ENCODE measurements at regions not wholly inside any gene's neighbourhood (a gene's known extent, or its start where the extent isn't known, plus 50 kb on each side); places are given as distances from the start of the nearest gene placed in this dataset.

DNA sequence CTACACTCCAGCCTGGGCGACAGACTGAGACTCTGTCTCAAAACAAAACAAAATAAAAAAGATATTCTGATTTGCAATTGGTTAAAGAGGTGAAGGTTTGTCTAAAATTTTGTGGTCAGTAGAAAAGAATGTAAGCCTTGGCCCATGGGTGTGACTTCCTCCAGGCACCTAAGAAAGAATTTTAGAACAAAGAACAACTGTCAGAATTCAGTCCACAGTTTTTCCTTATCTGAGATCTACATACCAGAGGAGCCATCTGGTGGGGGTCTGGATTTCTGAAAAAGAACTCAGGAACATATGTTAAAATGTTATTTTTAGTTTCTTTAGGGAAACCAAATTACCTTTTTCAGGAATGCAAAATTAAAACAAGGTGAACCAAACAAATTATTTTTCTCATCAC is 434.1 kb downstream of the ANKRD50 start:
- no peaks in the 10 kb centered on the region for H3K36me3 ChIP-seq
- peak; percentile 45 to 76 for DNase-seq (ENCODE audit: low read depth in 1 of 2, low spot score in 2 of 2)

GRCh38 chr4:124279741-124280140 is 432.8 kb downstream of the ANKRD50 start:
- no peak overlapping the region for H3K4me3 ChIP-seq
- peaks cover 40% of the 10 kb centered on the region for H3K4me1 ChIP-seq (replicated peaks)
- no peak for DNase-seq (ENCODE audit: low read depth in 1 of 2, low spot score in 2 of 2)
- H3K36me3 ChIP-seq: no peaks in the 10 kb centered on the region
- H3K27me3 ChIP-seq (replicated peaks): no peaks in the 10 kb centered on the region
- peak overlapping the region; percentile 70 for H3K27ac ChIP-seq
- H3K9me3 ChIP-seq (replicated peaks): peaks cover 2% of the 10 kb centered on the region; the same call in 1 of the 2 replicates

More for the DNA sequence above, 434.1 kb downstream of the ANKRD50 start:
- Histone ChIP-seq H3K4me1 (replicated peaks) (peaks cover 40% of the 10 kb centered on the region), H3K4me3 (no peak overlapping the region), H3K9me3 (replicated peaks) (peaks cover 2% of the 10 kb centered on the region; the same call in 1 of the 2 replicates), H3K27ac (peak overlapping the region; percentile 83), H3K27me3 (replicated peaks) (no peaks in the 10 kb centered on the region)

DNA sequence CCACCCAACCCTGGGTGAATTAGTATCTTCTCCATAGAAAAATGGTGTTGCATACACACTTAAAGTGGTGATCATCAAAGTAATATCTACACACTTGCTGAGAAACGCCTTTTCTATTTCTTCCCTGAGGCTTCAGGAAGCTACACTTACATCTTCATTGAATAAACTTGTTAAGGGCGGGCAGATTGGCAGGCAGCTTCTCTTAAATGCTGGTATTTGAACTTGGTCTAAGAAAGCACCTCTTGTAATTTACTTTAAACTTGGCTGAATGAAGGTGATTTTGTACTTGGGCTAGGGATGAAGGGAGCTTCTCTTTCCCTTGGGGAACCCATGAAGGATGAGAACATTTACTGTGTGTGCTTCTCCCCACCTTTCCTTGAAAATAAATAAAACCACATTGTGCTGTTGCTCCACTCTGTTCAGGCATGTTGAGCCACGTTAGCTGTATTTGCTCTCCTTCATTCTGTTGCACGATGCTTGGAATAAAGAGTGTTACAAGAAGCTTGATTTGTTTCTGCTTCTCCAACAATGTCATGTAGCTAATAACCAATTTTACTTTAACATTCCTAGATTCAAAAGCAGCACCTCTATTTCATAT is 430.1 kb downstream of the ANKRD50 start:
- no peaks in the 10 kb centered on the region for H3K36me3 ChIP-seq
- DNase-seq (ENCODE audit: low read depth in 1 of 2, low spot score in 2 of 2): no peak
- no peak overlapping the region for H3K27ac ChIP-seq
- H3K9me3 ChIP-seq (replicated peaks): peaks cover 2% of the 10 kb centered on the region; the same call in 1 of the 2 replicates
- H3K4me3 ChIP-seq: no peak overlapping the region
- peaks cover 24% of the 10 kb centered on the region for H3K4me1 ChIP-seq (replicated peaks)
- H3K27me3 ChIP-seq (replicated peaks): no peaks in the 10 kb centered on the region

DNA sequence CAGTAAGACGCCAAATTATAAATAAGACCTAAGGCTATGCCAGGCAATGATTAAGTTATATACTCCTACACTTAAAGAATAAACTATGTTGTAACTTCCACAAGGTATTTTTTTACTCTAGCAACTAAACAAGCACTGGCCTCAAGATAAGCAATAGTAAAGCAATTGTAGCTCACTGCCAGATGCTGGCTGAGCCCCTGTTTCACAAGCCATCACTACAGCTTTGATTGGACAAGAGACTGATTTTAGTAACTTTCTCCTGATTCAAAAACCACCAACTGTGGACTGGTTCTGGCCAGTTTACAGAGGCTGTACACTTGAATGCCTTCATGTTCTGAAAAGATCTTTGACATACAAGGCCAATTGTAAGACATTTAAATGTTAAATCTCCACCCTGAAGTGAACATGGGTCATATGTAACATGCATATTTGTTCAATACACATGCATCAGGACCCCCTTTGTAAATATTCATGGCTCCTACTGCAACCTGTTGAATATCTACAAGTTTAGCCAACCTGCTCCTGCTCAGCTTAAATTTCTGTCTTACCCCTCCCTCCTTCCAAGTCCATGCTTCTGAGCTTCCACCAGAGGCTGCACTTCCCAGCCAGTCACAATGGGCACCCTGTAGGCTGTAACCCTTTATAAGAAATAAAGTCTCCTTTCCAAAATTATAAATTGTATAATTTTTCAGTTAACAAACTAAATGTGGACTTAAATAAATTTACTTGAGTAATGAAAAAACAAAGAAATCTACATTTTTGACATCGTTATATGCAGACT is 423.6 kb downstream of the ANKRD50 start:
- H3K9me3 ChIP-seq (replicated peaks): no peaks in the 10 kb centered on the region
- H3K27me3 ChIP-seq (replicated peaks): no peaks in the 10 kb centered on the region
- no peak overlapping the region for H3K4me3 ChIP-seq
- H3K4me1 ChIP-seq (replicated peaks): no peaks in the 10 kb centered on the region
- H3K36me3 ChIP-seq: no peaks in the 10 kb centered on the region
- H3K27ac ChIP-seq: no peak overlapping the region
- DNase-seq (ENCODE audit: low read depth in 1 of 2, low spot score in 2 of 2): no peak

GRCh38 chr4:124290678-124291077 is 421.9 kb downstream of the ANKRD50 start:
- Histone ChIP-seq H3K36me3 (no peaks in the 10 kb centered on the region), H3K4me1 (replicated peaks) (no peaks in the 10 kb centered on the region), H3K9me3 (replicated peaks) (no peaks in the 10 kb centered on the region), H3K4me3 (no peak overlapping the region), H3K27me3 (replicated peaks) (no peaks in the 10 kb centered on the region), H3K27ac (no peak overlapping the region)
- DNase-seq (ENCODE audit: low read depth in 1 of 2, low spot score in 2 of 2): no peak

DNA sequence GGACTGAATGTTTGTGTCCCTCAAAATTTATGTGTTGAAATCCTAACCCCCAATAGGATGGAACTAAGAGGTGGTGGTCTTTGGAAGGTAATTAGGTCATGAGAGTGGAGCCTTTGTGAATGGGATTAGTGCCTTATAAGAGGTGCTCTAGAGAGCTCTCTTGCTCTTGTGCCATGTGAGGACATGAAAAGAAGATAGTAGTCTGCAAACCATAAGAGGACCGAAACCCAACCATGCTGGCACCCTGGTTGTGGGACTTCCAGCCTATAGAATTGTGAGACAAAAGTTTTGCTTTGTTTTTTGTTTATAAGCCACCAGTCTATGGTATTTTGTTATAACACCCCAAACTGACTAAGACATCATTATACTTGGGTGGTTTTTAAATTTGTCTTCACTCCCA is 417.1 kb downstream of the ANKRD50 start:
- H3K4me1 ChIP-seq (replicated peaks): no peaks in the 10 kb centered on the region
- no peak overlapping the region for H3K27ac ChIP-seq

DNA sequence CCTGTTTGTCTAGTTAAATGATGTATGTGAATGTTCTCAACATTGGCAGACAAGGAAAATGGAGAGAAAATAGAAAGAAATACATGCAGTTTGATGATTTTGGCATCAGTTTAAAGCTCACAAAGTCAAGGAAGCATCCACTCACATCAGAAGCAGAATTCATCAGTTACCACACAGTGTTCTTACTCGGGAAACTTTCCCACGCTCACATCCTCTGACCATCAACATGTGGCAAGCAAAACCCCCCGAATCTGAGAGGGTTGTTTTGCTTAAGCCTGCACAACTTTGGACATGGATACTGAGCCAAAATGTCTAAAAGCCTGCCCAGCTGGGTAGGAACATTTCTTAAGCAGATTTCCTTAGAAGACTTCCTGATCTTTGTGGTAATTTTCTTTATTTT is 407.6 kb downstream of the ANKRD50 start:
- no peaks in the 10 kb centered on the region for H3K36me3 ChIP-seq
- no peak overlapping the region for H3K4me3 ChIP-seq
- DNase-seq (ENCODE audit: low read depth in 1 of 2, low spot score in 2 of 2): no peak

More for the DNA sequence above, 417.1 kb downstream of the ANKRD50 start:
- no peaks in the 10 kb centered on the region for H3K27me3 ChIP-seq (replicated peaks)
- H3K36me3 ChIP-seq: no peaks in the 10 kb centered on the region
- no peaks in the 10 kb centered on the region for H3K9me3 ChIP-seq (replicated peaks)
- no peak overlapping the region for H3K4me3 ChIP-seq
- DNase-seq (ENCODE audit: low read depth in 1 of 2, low spot score in 2 of 2): no peak

GRCh38 chr4:124306352-124306751 is 406.2 kb downstream of the ANKRD50 start:
- H3K27ac ChIP-seq: no peak overlapping the region

More for the DNA sequence above, 407.6 kb downstream of the ANKRD50 start:
- no peaks in the 10 kb centered on the region for H3K9me3 ChIP-seq (replicated peaks)
- no peaks in the 10 kb centered on the region for H3K27me3 ChIP-seq (replicated peaks)
- no peaks in the 10 kb centered on the region for H3K4me1 ChIP-seq (replicated peaks)
- no peak overlapping the region for H3K27ac ChIP-seq

GRCh38 chr4:124307143-124307542 is 405.4 kb downstream of the ANKRD50 start:
- Histone ChIP-seq H3K9me3 (replicated peaks) (no peaks in the 10 kb centered on the region), H3K36me3 (no peaks in the 10 kb centered on the region), H3K27ac (no peak overlapping the region), H3K4me1 (replicated peaks) (no peaks in the 10 kb centered on the region), H3K4me3 (no peak overlapping the region), H3K27me3 (replicated peaks) (no peaks in the 10 kb centered on the region)
- no peak for DNase-seq (ENCODE audit: low read depth in 1 of 2, low spot score in 2 of 2)

More at GRCh38 chr4:124306352-124306751, 406.2 kb downstream of the ANKRD50 start:
- Histone ChIP-seq H3K36me3 (no peaks in the 10 kb centered on the region), H3K9me3 (replicated peaks) (no peaks in the 10 kb centered on the region), H3K4me1 (replicated peaks) (no peaks in the 10 kb centered on the region), H3K27me3 (replicated peaks) (no peaks in the 10 kb centered on the region), H3K4me3 (no peak overlapping the region)
- no peak for DNase-seq (ENCODE audit: low read depth in 1 of 2, low spot score in 2 of 2)

GRCh38 chr4:124318292-124318691 is 394.2 kb downstream of the ANKRD50 start:
- Histone ChIP-seq H3K27me3 (replicated peaks) (no peaks in the 10 kb centered on the region), H3K36me3 (no peaks in the 10 kb centered on the region), H3K27ac (no peak overlapping the region), H3K9me3 (replicated peaks) (no peaks in the 10 kb centered on the region), H3K4me1 (replicated peaks) (no peaks in the 10 kb centered on the region), H3K4me3 (no peak overlapping the region)
- DNase-seq (ENCODE audit: low read depth in 1 of 2, low spot score in 2 of 2): no peak

DNA sequence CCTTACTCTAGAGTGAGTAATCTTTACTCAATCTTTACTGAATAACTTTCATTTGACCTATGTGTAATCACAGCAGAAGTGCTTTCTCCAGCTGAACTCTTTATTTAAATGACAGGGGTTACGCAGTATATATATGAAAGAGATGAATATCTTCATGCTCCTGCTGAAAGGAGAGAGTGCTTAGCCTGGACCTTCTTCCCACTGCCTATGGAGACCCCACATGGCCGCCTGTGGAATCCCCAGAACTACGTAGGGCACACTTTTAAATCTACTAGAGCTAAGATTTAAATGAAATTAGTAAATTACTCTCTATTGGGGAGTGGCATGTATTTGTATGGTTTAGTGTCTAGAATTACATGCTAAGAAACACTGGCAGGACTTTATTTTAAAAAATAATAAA is 391.2 kb downstream of the ANKRD50 start:
- Histone ChIP-seq H3K4me1 (replicated peaks) (no peaks in the 10 kb centered on the region), H3K27me3 (replicated peaks) (no peaks in the 10 kb centered on the region), H3K27ac (no peak overlapping the region), H3K36me3 (no peaks in the 10 kb centered on the region), H3K9me3 (replicated peaks) (no peaks in the 10 kb centered on the region), H3K4me3 (no peak overlapping the region)
- DNase-seq (ENCODE audit: low read depth in 1 of 2, low spot score in 2 of 2): no peak

DNA sequence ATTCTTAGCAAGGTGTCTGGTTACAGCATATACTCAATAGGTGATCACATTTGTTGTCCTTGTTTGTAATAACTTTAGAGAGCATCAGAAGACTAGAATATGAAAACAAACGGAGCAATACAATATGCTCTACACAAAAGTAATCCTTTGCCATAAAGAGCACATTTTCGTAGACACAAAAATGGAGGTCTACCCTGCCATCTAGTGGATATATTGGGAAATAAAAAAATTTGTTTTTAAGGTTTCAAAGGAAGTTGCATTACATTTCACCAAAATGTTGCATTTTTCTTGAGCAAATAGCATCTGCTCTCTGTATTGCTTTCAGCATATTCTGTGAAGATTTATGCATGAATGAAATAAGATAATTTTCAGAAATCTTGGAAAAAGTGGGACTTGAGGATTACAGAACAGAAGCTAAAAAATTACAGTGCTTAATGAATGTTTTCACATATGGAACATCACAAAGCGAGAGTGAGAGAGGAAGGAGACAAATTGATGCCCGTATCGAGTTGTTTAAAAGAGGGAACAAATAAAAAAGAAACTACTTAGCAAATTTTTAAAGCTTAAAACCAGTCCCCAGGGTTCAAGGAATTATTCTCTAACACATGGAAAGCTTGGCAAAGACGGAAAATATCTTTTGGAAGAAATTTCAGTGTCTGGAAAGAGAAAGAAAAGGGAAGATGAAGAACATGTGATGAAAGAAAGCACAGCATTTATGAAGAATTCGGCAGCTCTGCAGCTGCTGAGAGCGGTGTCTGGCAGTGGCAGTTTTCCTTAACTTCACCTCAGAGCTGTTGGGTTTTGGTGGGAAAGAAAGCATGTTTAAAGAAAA is 390.1 kb downstream of the ANKRD50 start:
- H3K4me1 ChIP-seq (replicated peaks): no peaks in the 10 kb centered on the region
- no peak overlapping the region for H3K27ac ChIP-seq
- H3K36me3 ChIP-seq: no peaks in the 10 kb centered on the region
- no peaks in the 10 kb centered on the region for H3K27me3 ChIP-seq (replicated peaks)
- no peaks in the 10 kb centered on the region for H3K9me3 ChIP-seq (replicated peaks)
- DNase-seq (ENCODE audit: low read depth in 1 of 2, low spot score in 2 of 2): peak in 1 of 2 experiments; percentile 22
- H3K4me3 ChIP-seq: no peak overlapping the region

DNA sequence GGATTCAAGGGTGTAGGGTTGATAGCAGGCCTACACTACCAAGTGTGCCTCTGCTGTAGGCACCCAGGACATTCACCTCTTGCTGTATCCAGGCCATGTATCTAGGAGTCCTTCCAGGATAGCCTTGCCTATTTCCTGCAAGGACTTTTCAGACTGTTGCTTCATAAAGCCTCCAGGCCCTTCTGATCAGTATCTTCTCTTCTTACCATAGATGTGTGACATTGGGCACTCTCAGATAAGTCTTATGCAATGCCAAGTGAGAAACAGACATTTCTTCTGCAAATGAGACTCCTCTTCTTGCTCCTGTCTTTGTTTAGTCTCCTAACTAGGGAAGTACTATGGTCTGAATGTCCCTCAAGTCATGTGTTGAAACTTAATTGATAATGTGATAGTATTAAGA is 386.8 kb downstream of the ANKRD50 start:
- no peaks in the 10 kb centered on the region for H3K27me3 ChIP-seq (replicated peaks)
- no peaks in the 10 kb centered on the region for H3K36me3 ChIP-seq
- no peak overlapping the region for H3K4me3 ChIP-seq
- H3K27ac ChIP-seq: no peak overlapping the region
- no peak for DNase-seq (ENCODE audit: low read depth in 1 of 2, low spot score in 2 of 2)
- no peaks in the 10 kb centered on the region for H3K9me3 ChIP-seq (replicated peaks)
- H3K4me1 ChIP-seq (replicated peaks): no peaks in the 10 kb centered on the region

- no peaks in the 10 kb centered on the region for H3K36me3 ChIP-seq
- no peaks in the 10 kb centered on the region for H3K4me1 ChIP-seq (replicated peaks)
- H3K27me3 ChIP-seq (replicated peaks): no peaks in the 10 kb centered on the region
- H3K4me3 ChIP-seq: no peak overlapping the region
- H3K9me3 ChIP-seq (replicated peaks): no peaks in the 10 kb centered on the region
- H3K27ac ChIP-seq: no peak overlapping the region
- no peak for DNase-seq (ENCODE audit: low read depth in 1 of 2, low spot score in 2 of 2)
Observed at GRCh38 chr4:124329134-124329533, 383.4 kb downstream of the ANKRD50 start.

Measured in SJSA1 (cell line).